HG02852 (cell line): ENCODE measurements at regions not wholly inside any gene's neighbourhood (a gene's known extent, or its start where the extent isn't known, plus 50 kb on each side); places are given as distances from the start of the nearest gene placed in this dataset.

ENCODE experiments used
- ATAC-seq: cut with Tn5 transposase; IDR thresholded peaks from one replicate; pipeline ENCODE4 v1.9.1; 2021; ENCODE audit warnings: mild to moderate bottlenecking, moderate library complexity; ENCODE audit not compliant: unreplicated experiment

- ATAC-seq = no peak
These were observed 97.2 kb upstream of the ALKAL2 start for GRCh38 chr2:385061-385460.

GRCh38 chr2:383888-384287 is 96.0 kb upstream of the ALKAL2 start:
- no peak for ATAC-seq

- ATAC-seq = no peak
These were observed 95.3 kb upstream of the ALKAL2 start for GRCh38 chr2:383178-383577.

GRCh38 chr2:382728-383022 is 94.8 kb upstream of the ALKAL2 start:
- ATAC-seq = no peak

GRCh38 chr2:381941-382727 is 94.2 kb upstream of the ALKAL2 start:
- no peak for ATAC-seq

GRCh38 chr2:381181-381580 is 93.3 kb upstream of the ALKAL2 start:
- ATAC-seq = no peak

- ATAC-seq = no peak
These were observed 92.9 kb upstream of the ALKAL2 start for GRCh38 chr2:380772-381171.

GRCh38 chr2:380221-380620 is 92.3 kb upstream of the ALKAL2 start:
- no peak for ATAC-seq

- ATAC-seq = no peak
These were observed 91.9 kb upstream of the ALKAL2 start for GRCh38 chr2:379778-380177.

- no peak for ATAC-seq
These were observed 90.5 kb upstream of the ALKAL2 start for GRCh38 chr2:378364-378763.

GRCh38 chr2:377414-377813 is 89.5 kb upstream of the ALKAL2 start:
- no peak for ATAC-seq

GRCh38 chr2:375956-376307 is 88.0 kb upstream of the ALKAL2 start:
- ATAC-seq = no peak

- ATAC-seq = no peak
These were observed 87.5 kb upstream of the ALKAL2 start for GRCh38 chr2:375270-375955.

- ATAC-seq = no peak
These were observed 80.5 kb upstream of the ALKAL2 start for GRCh38 chr2:368386-368785.

GRCh38 chr2:367246-367645 is 79.4 kb upstream of the ALKAL2 start:
- no peak for ATAC-seq

- no peak for ATAC-seq
These were observed 78.8 kb upstream of the ALKAL2 start for GRCh38 chr2:366706-367105.

GRCh38 chr2:365367-366275 is 77.7 kb upstream of the ALKAL2 start:
- no peak for ATAC-seq

GRCh38 chr2:363824-364470 is 76.1 kb upstream of the ALKAL2 start:
- ATAC-seq = no peak

GRCh38 chr2:362924-363323 is 75.0 kb upstream of the ALKAL2 start:
- ATAC-seq = no peak

- ATAC-seq = no peak
These were observed 72.2 kb upstream of the ALKAL2 start for GRCh38 chr2:360124-360523.

GRCh38 chr2:359047-359446 is 71.2 kb upstream of the ALKAL2 start:
- no peak for ATAC-seq
